WERI-Rb-1 (cell line): ENCODE measurements at regions not wholly inside any gene's neighbourhood (a gene's known extent, or its start where the extent isn't known, plus 50 kb on each side); places are given as distances from the start of the nearest gene placed in this dataset.

ENCODE experiments used
- DNase-seq: peaks from one replicate; pipeline ENCODE4 v3.0.0-alpha.2; 2020
- H3K27ac ChIP-seq: fragments of 250-450 bp; sonication (Bioruptor Pico); 2 replicates; pipeline ENCODE4 v1.5.1; 2020; ENCODE audit warnings: mild to moderate bottlenecking, moderate library complexity
- H3K27me3 ChIP-seq: fragments of 250-450 bp; sonication (Bioruptor Pico); 2 replicates; pipeline ENCODE4 v1.5.1; 2021; ENCODE audit warnings: mild to moderate bottlenecking, low read depth, moderate library complexity; ENCODE audit not compliant: insufficient read depth, severe bottlenecking
- H3K36me3 ChIP-seq: fragments of 250-450 bp; sonication (Bioruptor Pico); 2 replicates; pipeline ENCODE4 v1.5.1; 2020; ENCODE audit warnings: mild to moderate bottlenecking, moderate library complexity
- H3K4me3 ChIP-seq: 2 replicates; pipeline ENCODE4 v1.5.1; 2011; ENCODE audit warnings: low read depth, mild to moderate bottlenecking, control low read depth, low read length
- H3K9me3 ChIP-seq: fragments of 250-450 bp; sonication (Bioruptor Pico); 2 replicates; pipeline ENCODE4 v1.5.1; 2021; ENCODE audit warnings: mild to moderate bottlenecking, moderate library complexity; ENCODE audit not compliant: severe bottlenecking
- CTCF ChIP-seq: IDR thresholded peaks from 2 replicates; pipeline ENCODE4 v1.5.1; 2011; ENCODE audit warnings: low read depth, mild to moderate bottlenecking, control low read depth, inconsistent platforms, low read length

GRCh38 chr7:136198168-136198567 lies 221.0 kb upstream of the MTPN start:
- Histone ChIP-seq H3K36me3 (no peaks in the 10 kb centered on the region), H3K27ac (no peak overlapping the region), H3K27me3 (no peaks in the 10 kb centered on the region), H3K4me3 (no peak overlapping the region), H3K9me3 (peaks cover 3% of the 10 kb centered on the region)
- DNase-seq, result no peak
- no peak for TF ChIP-seq CTCF

- DNase-seq, result no peak
- no peak overlapping the region for H3K4me3 ChIP-seq
- no peak for TF ChIP-seq CTCF
- H3K36me3 ChIP-seq, result no peaks in the 10 kb centered on the region
- H3K9me3 ChIP-seq, result peaks cover 3% of the 10 kb centered on the region
- H3K27me3 ChIP-seq, result no peaks in the 10 kb centered on the region
- H3K27ac ChIP-seq, result no peak overlapping the region
These were observed 217.7 kb upstream of the MTPN start for GRCh38 chr7:136194878-136195277.

GRCh38 chr7:136193940-136194339 lies 216.8 kb upstream of the MTPN start:
- Histone ChIP-seq H3K9me3 (peaks cover 3% of the 10 kb centered on the region), H3K36me3 (no peaks in the 10 kb centered on the region), H3K27ac (no peak overlapping the region), H3K27me3 (no peaks in the 10 kb centered on the region), H3K4me3 (no peak overlapping the region)
- no peak for TF ChIP-seq CTCF
- DNase-seq, result no peak

GRCh38 chr7:136189506-136189998 lies 212.4 kb upstream of the MTPN start:
- H3K27me3 ChIP-seq, result no peaks in the 10 kb centered on the region
- no peak for DNase-seq
- no peaks in the 10 kb centered on the region for H3K9me3 ChIP-seq
- no peaks in the 10 kb centered on the region for H3K36me3 ChIP-seq
- 0 out of 2 replicates have a peak, but pooled peaks have one; percentile 12 for TF ChIP-seq CTCF
- H3K4me3 ChIP-seq, result no peak overlapping the region
- H3K27ac ChIP-seq, result no peak overlapping the region

- Histone ChIP-seq H3K27me3 (no peaks in the 10 kb centered on the region), H3K9me3 (no peaks in the 10 kb centered on the region), H3K27ac (no peak overlapping the region), H3K36me3 (no peaks in the 10 kb centered on the region), H3K4me3 (no peak overlapping the region)
- no peak for DNase-seq
- TF ChIP-seq CTCF, result no peak
These were observed 209.1 kb upstream of the MTPN start for GRCh38 chr7:136186281-136186680.

- H3K4me3 ChIP-seq, result no peak overlapping the region
- H3K9me3 ChIP-seq, result no peaks in the 10 kb centered on the region
- H3K27me3 ChIP-seq, result no peaks in the 10 kb centered on the region
- no peaks in the 10 kb centered on the region for H3K36me3 ChIP-seq
- DNase-seq, result no peak
- TF ChIP-seq CTCF, result no peak
- H3K27ac ChIP-seq, result no peak overlapping the region
These were observed 207.6 kb upstream of the MTPN start for GRCh38 chr7:136184719-136185118.
